ENCODE measurements at regions not wholly inside any gene's neighbourhood (a gene's known extent, or its start where the extent isn't known, plus 50 kb on each side); places are given as distances from the start of the nearest gene placed in this dataset.

DNA sequence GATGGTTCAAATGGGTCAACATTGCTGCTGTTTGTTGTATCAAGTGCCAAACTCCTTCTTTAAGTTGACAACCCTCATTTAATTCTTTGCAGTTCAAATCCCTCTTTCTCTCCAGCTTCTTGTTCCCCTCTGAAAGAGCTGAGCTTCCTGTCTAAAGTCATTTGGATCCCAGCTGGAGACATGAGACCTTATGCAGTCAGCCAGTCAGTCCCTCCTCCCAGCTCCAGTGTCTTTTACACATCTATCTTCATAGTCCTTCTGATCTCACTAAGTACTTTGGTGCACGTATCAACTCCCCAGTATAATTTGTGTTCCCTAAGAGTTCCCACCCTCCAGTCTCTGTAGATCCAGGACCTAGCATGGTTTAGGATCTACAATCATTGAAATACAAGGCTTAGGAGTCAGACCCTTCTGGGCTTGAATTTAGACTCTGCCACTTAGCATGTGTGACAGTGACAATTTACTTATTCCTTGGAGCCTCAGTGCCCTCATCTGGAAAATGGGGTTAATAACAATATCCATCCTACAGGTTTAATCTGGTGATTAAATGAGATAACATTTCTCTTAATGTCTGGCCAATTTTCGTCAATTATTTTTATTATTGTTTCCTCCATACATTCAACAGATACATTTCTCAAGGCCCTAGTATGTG is 102.8 kb upstream of the SEMA6D start:
- TF ChIP-seq POLR2AphosphoS5 (IDR thresholded peaks at IDR 0.05; ENCODE audit: low read depth, low read length) (no peak), POLR2A (IDR thresholded peaks at IDR 0.05; ENCODE audit: low read depth, low read length) (no peak), TAF1 (IDR thresholded peaks at IDR 0.05; ENCODE audit: low read depth, low read length) (no peak), SPI1 (IDR thresholded peaks at IDR 0.05; ENCODE audit: low read depth, low read length) (no peak), PAX5 (IDR thresholded peaks at IDR 0.05; ENCODE audit: insufficient read depth, low read length, severe bottlenecking) (no peak), POU2F2 (IDR thresholded peaks at IDR 0.05; ENCODE audit: low read depth, low read length) (no peak)
